ENCODE measurements at regions not wholly inside any gene's neighbourhood (a gene's known extent, or its start where the extent isn't known, plus 50 kb on each side); places are given as distances from the start of the nearest gene placed in this dataset.
"Not testable (repeated sequence)": the region's sequence is repeated elsewhere in the genome, so short reads cannot be mapped to it uniquely, and the experiment has no call there.

- TF ChIP-seq MYC (IDR thresholded peaks at IDR 0.05; ENCODE audit: borderline replicate concordance, low read length); RAD21 (conservative IDR thresholded peaks at IDR 0.05 in 1 of 2, IDR thresholded peaks at IDR 0.05 in 1 of 2); JUNB (IDR thresholded peaks at IDR 0.05); POLR2A (IDR thresholded peaks at IDR 0.05; ENCODE audit: low read length); BHLHE40 (IDR thresholded peaks at IDR 0.05; ENCODE audit: low read depth, low read length); PHF8 (IDR thresholded peaks at IDR 0.05; ENCODE audit: borderline replicate concordance, low read depth); GATA3 (IDR thresholded peaks at IDR 0.05; ENCODE audit: borderline replicate concordance); POLR2AphosphoS2 (conservative IDR thresholded peaks at IDR 0.05; ENCODE audit: low read length); USF2 (IDR thresholded peaks at IDR 0.05); FOXS1 (CRISPR knock-in tag; IDR thresholded peaks at IDR 0.05); CTCF (IDR thresholded peaks at IDR 0.05); RNF2 (IDR thresholded peaks at IDR 0.05; ENCODE audit: borderline replicate concordance, low read depth): not testable (repeated sequence)
These were observed 423.2 kb downstream of the IPO8 start for GRCh38 chr12:30272515-30272914.

Data from A549 (cell line).